Breast epithelium (tissue), 4 donors: ENCODE measurements at regions not wholly inside any gene's neighbourhood (a gene's known extent, or its start where the extent isn't known, plus 50 kb on each side); places are given as distances from the start of the nearest gene placed in this dataset.

Source experiments
- DNase-seq, 2 donors: peaks; one replicate each; pipeline ENCODE4 v3.0.0-alpha.2; 2019; ENCODE audit warnings: low spot score in 2 of 2
- H3K27ac ChIP-seq, 2 donors: fragments of 200-600 bp; sonication (generic) in 1 of 2; one replicate each; pipeline ENCODE4 v1.5.1; 2016 to 2019; ENCODE audit warnings: mild to moderate bottlenecking in 1 of 2
- H3K27me3 ChIP-seq, 2 donors: fragments of 200-600 bp; sonication (generic) in 1 of 2; one replicate each; pipeline versions ENCODE4 v1.5.1 to v1.6.0; 2017 to 2019; ENCODE audit warnings: control low read depth in 1 of 2, mild to moderate bottlenecking in 1 of 2
- H3K36me3 ChIP-seq: fragments of 200-600 bp; one replicate; pipeline ENCODE4 v1.5.1; 2019
- H3K4me1 ChIP-seq, 2 donors: fragments of 200-600 bp; sonication (generic); one replicate each; pipeline ENCODE4 v1.5.1; 2016 to 2019; ENCODE audit warnings: control low read depth in 1 of 2
- H3K4me3 ChIP-seq, 3 donors: fragments of 200-600 bp; sonication (generic); 1 replicate in 2 of 3; 2 replicates in 1 of 3; pipeline ENCODE4 v1.5.1; 2016 to 2019; ENCODE audit warnings: mild to moderate bottlenecking in 3 of 3, moderate library complexity in 2 of 3
- H3K9me3 ChIP-seq, 2 donors: fragments of 200-600 bp; sonication (generic) in 1 of 2; one replicate each; pipeline ENCODE4 v1.5.1; 2016 to 2019; ENCODE audit warnings: control low read depth in 1 of 2
- CTCF ChIP-seq, 3 donors: fragments of 450-650 bp; IDR thresholded peaks; one replicate each; pipeline ENCODE4 v1.5.1; 2016 to 2017; ENCODE audit warnings: antibody characterized with exemption in 3 of 3, mild to moderate bottlenecking in 3 of 3, moderate library complexity in 3 of 3
- POLR2A ChIP-seq: fragments of 450-650 bp; IDR thresholded peaks from one replicate; pipeline ENCODE4 v1.6.1; 2016; ENCODE audit warnings: antibody characterized with exemption, mild to moderate bottlenecking, moderate library complexity
- POLR2AphosphoS5 ChIP-seq, 3 donors: sonication (generic); formaldehyde crosslinking; IDR thresholded peaks; one replicate each; pipeline ENCODE4 v1.6.1; 2017; ENCODE audit warnings: antibody characterized with exemption in 3 of 3
- intact Hi-C: fragments of 100-400 bp; cut with DNase I; formaldehyde crosslinking; loops from one replicate; pipeline ENCODE4 v1.15.1; 2023; ENCODE audit warnings: low total_unique reads

- no peak for DNase-seq
- intact Hi-C loops: no loop called here
These were observed 152.7 kb upstream of the RMST start for GRCh38 chr12:97309921-97310320.

GRCh38 chr12:97312570-97313135 is 150.0 kb upstream of the RMST start:
- Histone ChIP-seq H3K27me3 (no peaks in the 10 kb centered on the region), H3K9me3 (no peaks in the 10 kb centered on the region), H3K4me3 (no peak overlapping the region), H3K27ac (no peak overlapping the region), H3K36me3 (no peaks in the 10 kb centered on the region), H3K4me1 (no peaks in the 10 kb centered on the region)
- TF ChIP-seq POLR2AphosphoS5 (IDR thresholded peaks at IDR 0.05) (no peak), CTCF (IDR thresholded peaks at IDR 0.05) (no peak), POLR2A (no peak)
- DNase-seq: no peak
- intact Hi-C loops: no loop called here

More at GRCh38 chr12:97309921-97310320, 152.7 kb upstream of the RMST start:
- H3K9me3 ChIP-seq: no peaks in the 10 kb centered on the region
- no peaks in the 10 kb centered on the region for H3K27me3 ChIP-seq
- no peaks in the 10 kb centered on the region for H3K36me3 ChIP-seq
- no peak overlapping the region for H3K4me3 ChIP-seq
- TF ChIP-seq CTCF (IDR thresholded peaks at IDR 0.05): no peak
- TF ChIP-seq POLR2A: no peak
- no peak for TF ChIP-seq POLR2AphosphoS5 (IDR thresholded peaks at IDR 0.05)
- no peaks in the 10 kb centered on the region for H3K4me1 ChIP-seq
- no peak overlapping the region for H3K27ac ChIP-seq

- H3K36me3 ChIP-seq: no peaks in the 10 kb centered on the region
- intact Hi-C loops: no loop called here
- no peak overlapping the region for H3K4me3 ChIP-seq
- H3K27me3 ChIP-seq: no peaks in the 10 kb centered on the region
- no peaks in the 10 kb centered on the region for H3K9me3 ChIP-seq
- H3K27ac ChIP-seq: no peak overlapping the region
- TF ChIP-seq POLR2A (no peak), POLR2AphosphoS5 (IDR thresholded peaks at IDR 0.05) (no peak), CTCF (IDR thresholded peaks at IDR 0.05) (no peak)
- no peaks in the 10 kb centered on the region for H3K4me1 ChIP-seq
- DNase-seq: no peak
These were observed 149.0 kb upstream of the RMST start for GRCh38 chr12:97313471-97314190.

GRCh38 chr12:97316321-97316720 is 146.3 kb upstream of the RMST start:
- intact Hi-C loops: no loop called here
- Histone ChIP-seq H3K4me3 (no peak overlapping the region), H3K27ac (no peak overlapping the region), H3K9me3 (no peaks in the 10 kb centered on the region), H3K36me3 (no peaks in the 10 kb centered on the region), H3K27me3 (no peaks in the 10 kb centered on the region), H3K4me1 (no peaks in the 10 kb centered on the region)
- TF ChIP-seq POLR2AphosphoS5 (IDR thresholded peaks at IDR 0.05) (no peak), POLR2A (no peak), CTCF (IDR thresholded peaks at IDR 0.05) (no peak)
- DNase-seq: no peak

- no peak overlapping the region for H3K27ac ChIP-seq
- peaks cover 0 to 3% of the 10 kb centered on the region in 2 donors for H3K27me3 ChIP-seq
- DNase-seq: no peak
- no peaks in the 10 kb centered on the region for H3K9me3 ChIP-seq
- no peaks in the 10 kb centered on the region for H3K36me3 ChIP-seq
- intact Hi-C loops: no loop called here
- no peak overlapping the region for H3K4me3 ChIP-seq
- no peak for TF ChIP-seq POLR2A
- no peak for TF ChIP-seq CTCF (IDR thresholded peaks at IDR 0.05)
- H3K4me1 ChIP-seq: no peaks in the 10 kb centered on the region
These were observed 141.0 kb upstream of the RMST start for GRCh38 chr12:97321621-97322020.
